Chondrocyte (in vitro differentiated cells): ENCODE measurements at regions not wholly inside any gene's neighbourhood (a gene's known extent, or its start where the extent isn't known, plus 50 kb on each side); places are given as distances from the start of the nearest gene placed in this dataset.

Source experiments
- DNase-seq: peaks from one replicate; pipeline ENCODE4 v3.0.0; 2021; ENCODE audit warnings: mixed read lengths, low spot score
- H3K27ac Mint-ChIP-seq: one replicate; pipeline ENCODE4 v1.8.0; 2021; ENCODE audit warnings: mild to moderate bottlenecking, moderate library complexity, mixed read lengths; ENCODE audit not compliant: unreplicated experiment
- H3K27me3 Mint-ChIP-seq: 2 replicates; pipeline ENCODE4 v1.8.0; 2021; ENCODE audit warnings: low read depth, mixed read lengths
- H3K36me3 Mint-ChIP-seq: 2 replicates; pipeline ENCODE4 v1.8.0; 2021; ENCODE audit warnings: low read depth, mixed read lengths
- H3K4me1 Mint-ChIP-seq: 2 replicates; pipeline ENCODE4 v1.8.0; 2021; ENCODE audit warnings: low read depth, mild to moderate bottlenecking, mixed read lengths
- H3K4me3 Mint-ChIP-seq: one replicate; pipeline ENCODE4 v1.8.0; 2021; ENCODE audit warnings: mild to moderate bottlenecking, moderate library complexity, mixed read lengths; ENCODE audit not compliant: unreplicated experiment
- H3K9me3 Mint-ChIP-seq: 2 replicates; pipeline ENCODE4 v1.8.0; 2021; ENCODE audit warnings: low read depth, mixed read lengths
- TF ChIP-seq, protein P1 (sequence below): fragments of 200-600 bp; sonication (generic); IDR thresholded peaks from 2 replicates; pipeline ENCODE4 v1.5.0; 2021; ENCODE audit warnings: antibody characterized with exemption, mild to moderate bottlenecking, moderate library complexity

- H3K4me1 Mint-ChIP-seq = peaks cover 55% of the 10 kb centered on the region
- no peak overlapping the region for H3K4me3 Mint-ChIP-seq
- peak overlapping the region; percentile 86 for H3K27ac Mint-ChIP-seq
- DNase-seq = no peak
- TF ChIP-seq, protein P1, sequence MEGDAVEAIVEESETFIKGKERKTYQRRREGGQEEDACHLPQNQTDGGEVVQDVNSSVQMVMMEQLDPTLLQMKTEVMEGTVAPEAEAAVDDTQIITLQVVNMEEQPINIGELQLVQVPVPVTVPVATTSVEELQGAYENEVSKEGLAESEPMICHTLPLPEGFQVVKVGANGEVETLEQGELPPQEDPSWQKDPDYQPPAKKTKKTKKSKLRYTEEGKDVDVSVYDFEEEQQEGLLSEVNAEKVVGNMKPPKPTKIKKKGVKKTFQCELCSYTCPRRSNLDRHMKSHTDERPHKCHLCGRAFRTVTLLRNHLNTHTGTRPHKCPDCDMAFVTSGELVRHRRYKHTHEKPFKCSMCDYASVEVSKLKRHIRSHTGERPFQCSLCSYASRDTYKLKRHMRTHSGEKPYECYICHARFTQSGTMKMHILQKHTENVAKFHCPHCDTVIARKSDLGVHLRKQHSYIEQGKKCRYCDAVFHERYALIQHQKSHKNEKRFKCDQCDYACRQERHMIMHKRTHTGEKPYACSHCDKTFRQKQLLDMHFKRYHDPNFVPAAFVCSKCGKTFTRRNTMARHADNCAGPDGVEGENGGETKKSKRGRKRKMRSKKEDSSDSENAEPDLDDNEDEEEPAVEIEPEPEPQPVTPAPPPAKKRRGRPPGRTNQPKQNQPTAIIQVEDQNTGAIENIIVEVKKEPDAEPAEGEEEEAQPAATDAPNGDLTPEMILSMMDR = no peak
- H3K9me3 Mint-ChIP-seq = peaks cover 8% of the 10 kb centered on the region
- H3K36me3 Mint-ChIP-seq = no peaks in the 10 kb centered on the region
- H3K27me3 Mint-ChIP-seq = no peaks in the 10 kb centered on the region
Observed at GRCh38 chr2:237154884-237155851, 69.5 kb downstream of the COPS8 start.

GRCh38 chr2:237156031-237156856 is 70.6 kb downstream of the COPS8 start:
- peaks cover 56% of the 10 kb centered on the region for H3K4me1 Mint-ChIP-seq
- peak overlapping the region; percentile 28 for H3K4me3 Mint-ChIP-seq
- no peaks in the 10 kb centered on the region for H3K27me3 Mint-ChIP-seq

GRCh38 chr2:237156857-237157779 is 71.4 kb downstream of the COPS8 start:
- peaks cover 61% of the 10 kb centered on the region for H3K4me1 Mint-ChIP-seq
- H3K36me3 Mint-ChIP-seq = no peaks in the 10 kb centered on the region
- H3K27me3 Mint-ChIP-seq = no peaks in the 10 kb centered on the region
- TF ChIP-seq, protein P1 = no peak
- H3K9me3 Mint-ChIP-seq = peaks cover 8% of the 10 kb centered on the region
- peak overlapping the region; percentile 28 for H3K4me3 Mint-ChIP-seq
- H3K27ac Mint-ChIP-seq = peak overlapping the region; percentile 86
- DNase-seq = peak; percentile 89

More at GRCh38 chr2:237156031-237156856, 70.6 kb downstream of the COPS8 start:
- Mint-ChIP-seq H3K27ac (peak overlapping the region; percentile 86), H3K9me3 (peaks cover 8% of the 10 kb centered on the region), H3K36me3 (no peaks in the 10 kb centered on the region)
- TF ChIP-seq, protein P1 = no peak
- DNase-seq = peak; percentile 93

DNA sequence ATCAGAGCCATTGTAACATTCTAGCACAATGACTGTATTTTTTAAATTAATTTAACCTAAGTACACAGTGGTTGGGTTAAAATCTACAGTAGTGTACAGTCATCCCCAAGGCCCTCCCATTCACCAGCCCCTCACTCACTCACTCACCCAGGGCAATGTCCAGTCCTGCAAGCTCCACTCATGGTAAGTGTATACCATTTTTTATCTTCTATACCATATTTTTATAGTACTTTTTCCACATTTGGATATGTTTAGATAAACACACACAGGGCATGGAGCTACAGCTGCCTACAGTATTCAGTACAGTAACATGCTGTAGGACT is 72.1 kb downstream of the COPS8 start:
- H3K9me3 Mint-ChIP-seq = peaks cover 8% of the 10 kb centered on the region
- TF ChIP-seq, protein P1 = no peak
- H3K4me1 Mint-ChIP-seq = peaks cover 63% of the 10 kb centered on the region
- no peak for DNase-seq
- H3K4me3 Mint-ChIP-seq = no peak overlapping the region
- H3K36me3 Mint-ChIP-seq = no peaks in the 10 kb centered on the region
- no peaks in the 10 kb centered on the region for H3K27me3 Mint-ChIP-seq
- H3K27ac Mint-ChIP-seq = peak overlapping the region; percentile 86
